Ishikawa (cell line): ENCODE measurements at regions not wholly inside any gene's neighbourhood (a gene's known extent, or its start where the extent isn't known, plus 50 kb on each side); places are given as distances from the start of the nearest gene placed in this dataset.

Experiments
- CEBPB ChIP-seq: IDR thresholded peaks from 2 replicates; pipeline ENCODE4 v1.6.1; 2012
- CREB1 ChIP-seq: IDR thresholded peaks from 2 replicates; pipeline ENCODE4 v1.6.1; 2012; ENCODE audit warnings: low read depth
- EGR1 ChIP-seq: IDR thresholded peaks from 2 replicates; pipeline ENCODE4 v1.6.1; 2012
- EP300 ChIP-seq: IDR thresholded peaks from 2 replicates; pipeline ENCODE4 v1.6.1; 2012; ENCODE audit warnings: borderline replicate concordance
- FOXM1 ChIP-seq: IDR thresholded peaks from 2 replicates; pipeline ENCODE4 v1.6.1; 2012; ENCODE audit warnings: low read depth, borderline replicate concordance
- NFIC ChIP-seq: IDR thresholded peaks from 2 replicates; pipeline ENCODE4 v1.6.1; 2012
- RAD21 ChIP-seq: IDR thresholded peaks from 2 replicates; pipeline ENCODE4 v1.6.1; 2012; ENCODE audit warnings: low read depth
- TAF1 ChIP-seq: IDR thresholded peaks from 2 replicates; pipeline ENCODE4 v1.6.1; 2012; ENCODE audit warnings: low read depth, mild to moderate bottlenecking
- TCF12 ChIP-seq: IDR thresholded peaks from 2 replicates; pipeline ENCODE4 v1.6.1; 2012; ENCODE audit warnings: low read depth
- TEAD4 ChIP-seq: IDR thresholded peaks from 2 replicates; pipeline ENCODE4 v1.6.1; 2012
- YY1 ChIP-seq: IDR thresholded peaks from 2 replicates; pipeline ENCODE4 v1.6.1; 2012; ENCODE audit warnings: low read depth
- ZBTB7A ChIP-seq: IDR thresholded peaks from 2 replicates; pipeline ENCODE4 v1.6.1; 2012; ENCODE audit warnings: low read depth
- TF ChIP-seq, protein P1 (sequence below): IDR thresholded peaks from 2 replicates; pipeline ENCODE4 v1.6.1; 2012
- TF ChIP-seq, protein P2 (sequence below): IDR thresholded peaks from 2 replicates; pipeline ENCODE4 v1.6.1; 2012; ENCODE audit warnings: low read depth, mild to moderate bottlenecking
- TF ChIP-seq, protein P3 (sequence below): IDR thresholded peaks from 2 replicates; pipeline ENCODE4 v1.6.1; 2012

DNA sequence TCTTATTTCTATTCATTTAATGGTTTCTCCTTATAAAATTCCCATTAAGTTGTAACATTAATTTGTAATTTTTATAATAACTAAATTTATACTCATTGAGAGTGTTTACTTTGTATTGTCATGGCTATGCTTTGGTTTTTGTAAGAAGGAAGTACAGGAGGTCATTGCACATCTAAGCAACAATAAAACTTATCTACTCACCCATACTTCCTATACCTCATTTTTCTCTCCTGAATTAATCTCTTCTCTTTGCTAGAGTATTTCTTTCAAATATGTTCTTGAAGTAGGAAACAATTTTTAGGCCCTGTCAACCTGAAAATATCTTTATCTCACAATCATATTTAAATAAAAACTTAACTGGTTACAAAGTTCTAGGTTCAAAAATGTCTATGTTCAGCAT, 95.4 kb upstream of the WDR11 start:
- TF ChIP-seq TCF12 (no peak), CEBPB (no peak), EP300 (no peak), NFIC (no peak), YY1 (no peak), FOXM1 (no peak), EGR1 (no peak), RAD21 (no peak), CREB1 (no peak), ZBTB7A (no peak), TEAD4 (no peak), TAF1 (no peak)
- TF ChIP-seq, protein P1, sequence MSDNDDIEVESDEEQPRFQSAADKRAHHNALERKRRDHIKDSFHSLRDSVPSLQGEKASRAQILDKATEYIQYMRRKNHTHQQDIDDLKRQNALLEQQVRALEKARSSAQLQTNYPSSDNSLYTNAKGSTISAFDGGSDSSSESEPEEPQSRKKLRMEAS = no peak
- TF ChIP-seq, protein P2, sequence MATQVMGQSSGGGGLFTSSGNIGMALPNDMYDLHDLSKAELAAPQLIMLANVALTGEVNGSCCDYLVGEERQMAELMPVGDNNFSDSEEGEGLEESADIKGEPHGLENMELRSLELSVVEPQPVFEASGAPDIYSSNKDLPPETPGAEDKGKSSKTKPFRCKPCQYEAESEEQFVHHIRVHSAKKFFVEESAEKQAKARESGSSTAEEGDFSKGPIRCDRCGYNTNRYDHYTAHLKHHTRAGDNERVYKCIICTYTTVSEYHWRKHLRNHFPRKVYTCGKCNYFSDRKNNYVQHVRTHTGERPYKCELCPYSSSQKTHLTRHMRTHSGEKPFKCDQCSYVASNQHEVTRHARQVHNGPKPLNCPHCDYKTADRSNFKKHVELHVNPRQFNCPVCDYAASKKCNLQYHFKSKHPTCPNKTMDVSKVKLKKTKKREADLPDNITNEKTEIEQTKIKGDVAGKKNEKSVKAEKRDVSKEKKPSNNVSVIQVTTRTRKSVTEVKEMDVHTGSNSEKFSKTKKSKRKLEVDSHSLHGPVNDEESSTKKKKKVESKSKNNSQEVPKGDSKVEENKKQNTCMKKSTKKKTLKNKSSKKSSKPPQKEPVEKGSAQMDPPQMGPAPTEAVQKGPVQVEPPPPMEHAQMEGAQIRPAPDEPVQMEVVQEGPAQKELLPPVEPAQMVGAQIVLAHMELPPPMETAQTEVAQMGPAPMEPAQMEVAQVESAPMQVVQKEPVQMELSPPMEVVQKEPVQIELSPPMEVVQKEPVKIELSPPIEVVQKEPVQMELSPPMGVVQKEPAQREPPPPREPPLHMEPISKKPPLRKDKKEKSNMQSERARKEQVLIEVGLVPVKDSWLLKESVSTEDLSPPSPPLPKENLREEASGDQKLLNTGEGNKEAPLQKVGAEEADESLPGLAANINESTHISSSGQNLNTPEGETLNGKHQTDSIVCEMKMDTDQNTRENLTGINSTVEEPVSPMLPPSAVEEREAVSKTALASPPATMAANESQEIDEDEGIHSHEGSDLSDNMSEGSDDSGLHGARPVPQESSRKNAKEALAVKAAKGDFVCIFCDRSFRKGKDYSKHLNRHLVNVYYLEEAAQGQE = no peak
- TF ChIP-seq, protein P3, sequence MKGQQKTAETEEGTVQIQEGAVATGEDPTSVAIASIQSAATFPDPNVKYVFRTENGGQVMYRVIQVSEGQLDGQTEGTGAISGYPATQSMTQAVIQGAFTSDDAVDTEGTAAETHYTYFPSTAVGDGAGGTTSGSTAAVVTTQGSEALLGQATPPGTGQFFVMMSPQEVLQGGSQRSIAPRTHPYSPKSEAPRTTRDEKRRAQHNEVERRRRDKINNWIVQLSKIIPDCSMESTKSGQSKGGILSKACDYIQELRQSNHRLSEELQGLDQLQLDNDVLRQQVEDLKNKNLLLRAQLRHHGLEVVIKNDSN = no peak

DNA sequence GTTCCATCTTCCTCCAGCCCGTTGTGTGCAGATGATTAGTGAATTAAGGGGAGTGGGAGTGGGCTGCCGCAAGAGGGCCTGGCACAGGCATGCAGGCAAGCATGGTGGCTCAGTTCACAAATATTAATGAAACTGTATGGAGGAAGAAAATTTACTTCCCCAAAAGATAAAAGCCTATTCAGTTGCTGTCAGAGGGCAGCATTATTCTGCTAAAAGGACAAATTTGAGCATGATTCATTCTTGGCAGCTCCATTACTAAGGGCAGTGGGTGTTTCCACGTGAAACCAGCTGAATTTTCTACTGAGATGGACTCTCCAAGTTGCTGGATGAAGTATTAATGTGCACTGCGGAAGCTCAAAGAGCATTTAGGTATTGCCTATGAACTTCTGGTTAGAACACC, 90.9 kb upstream of the WDR11 start:
- no peak for TF ChIP-seq EP300
- no peak for TF ChIP-seq TEAD4
- TF ChIP-seq, protein P1 = no peak
- no peak for TF ChIP-seq EGR1
- no peak for TF ChIP-seq FOXM1
- no peak for TF ChIP-seq CEBPB
- TF ChIP-seq RAD21 = no peak
- TF ChIP-seq TCF12 = no peak
- no peak for TF ChIP-seq YY1
- no peak for TF ChIP-seq NFIC
- TF ChIP-seq CREB1 = no peak
- TF ChIP-seq, protein P3 = no peak
- no peak for TF ChIP-seq TAF1

DNA sequence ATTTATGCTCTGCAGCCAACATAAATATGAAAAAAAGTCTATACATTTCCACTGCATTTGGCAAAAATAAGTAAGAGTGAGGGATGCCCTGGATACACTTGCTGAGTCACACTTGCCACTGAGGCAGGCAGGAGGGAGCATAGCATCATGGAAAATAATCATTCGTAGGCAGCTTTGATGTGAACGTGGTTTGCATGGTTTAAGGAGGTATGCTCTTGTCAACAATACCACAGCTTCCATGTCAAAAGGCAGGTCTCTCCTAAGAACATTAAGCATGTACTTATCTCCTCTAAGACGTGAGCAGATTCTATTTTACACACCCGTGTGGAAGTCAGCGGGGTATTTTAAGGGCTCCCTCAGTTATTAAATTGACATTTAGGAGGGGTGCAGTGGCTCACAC, 89.2 kb upstream of the WDR11 start:
- no peak for TF ChIP-seq TAF1
- no peak for TF ChIP-seq YY1
- TF ChIP-seq, protein P2 = no peak
- TF ChIP-seq EP300 = no peak
- TF ChIP-seq EGR1 = no peak
- TF ChIP-seq CEBPB = no peak
- TF ChIP-seq, protein P3 = no peak
- no peak for TF ChIP-seq CREB1
- no peak for TF ChIP-seq NFIC
- TF ChIP-seq ZBTB7A = no peak
- TF ChIP-seq TCF12 = no peak
- no peak for TF ChIP-seq FOXM1

DNA sequence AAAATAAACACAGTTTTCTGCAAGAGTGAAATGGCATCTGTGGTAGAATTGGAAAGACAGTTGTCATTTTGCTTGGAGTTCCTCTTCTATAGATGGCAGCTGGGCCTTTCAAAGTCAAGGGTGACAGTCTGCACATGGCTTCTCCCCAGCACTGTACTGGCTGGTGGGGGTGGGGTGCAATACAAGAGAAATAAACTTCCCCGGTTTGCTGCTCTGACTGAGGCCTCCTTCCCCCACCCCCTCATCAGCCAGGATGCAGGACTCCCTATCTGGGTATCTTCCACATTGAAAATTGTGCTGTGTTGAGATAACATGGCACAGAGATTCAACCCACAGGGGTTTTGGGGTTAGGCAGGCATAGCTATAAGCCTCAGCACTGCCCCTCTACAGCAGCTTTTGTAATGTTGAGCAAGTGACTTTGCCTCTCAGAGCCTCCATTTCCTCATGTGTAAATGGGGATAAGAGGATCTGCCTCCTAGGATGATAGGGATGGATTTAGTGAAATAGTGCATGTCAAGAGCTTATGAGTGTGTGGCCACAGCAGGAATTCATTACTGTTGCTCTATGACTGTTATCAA, 85.8 kb upstream of the WDR11 start:
- no peak for TF ChIP-seq TEAD4
- TF ChIP-seq, protein P1 = no peak
- TF ChIP-seq, protein P2 = no peak
- TF ChIP-seq NFIC = no peak
- no peak for TF ChIP-seq CEBPB
- no peak for TF ChIP-seq EP300
- TF ChIP-seq EGR1 = no peak
- no peak for TF ChIP-seq ZBTB7A
- TF ChIP-seq CREB1 = no peak
- TF ChIP-seq RAD21 = no peak
- TF ChIP-seq, protein P3 = no peak
- no peak for TF ChIP-seq FOXM1
- no peak for TF ChIP-seq TAF1
- no peak for TF ChIP-seq TCF12
- no peak for TF ChIP-seq YY1
